ENCODE measurements at regions not wholly inside any gene's neighbourhood (a gene's known extent, or its start where the extent isn't known, plus 50 kb on each side); places are given as distances from the start of the nearest gene placed in this dataset.

DNA sequence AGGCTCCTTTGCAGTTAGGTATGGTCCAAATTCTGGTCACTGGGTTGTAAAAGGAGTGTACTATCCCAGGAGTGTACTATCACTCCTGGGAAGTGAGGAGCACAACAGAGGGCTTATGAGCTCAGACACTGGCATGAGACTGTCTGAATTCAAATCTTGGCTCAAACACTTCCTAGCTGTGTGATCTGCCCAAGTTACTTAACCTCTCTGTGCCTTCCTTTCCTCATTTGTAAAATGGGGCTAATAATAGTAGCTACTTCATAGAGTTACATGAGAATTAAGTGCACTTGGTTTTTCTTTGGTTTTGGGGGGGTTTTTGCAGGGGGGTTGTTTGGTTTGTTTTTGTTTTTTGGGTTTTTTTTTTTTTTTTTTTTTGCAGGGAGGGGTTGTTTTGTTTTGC is 152.0 kb downstream of the BCOR start:
- Histone ChIP-seq H3K4me3 (no peak overlapping the region), H3K4me1 (no peaks in the 10 kb centered on the region), H3K27me3 (ENCODE audit: low read depth) (no peaks in the 10 kb centered on the region), H3K36me3 (no peaks in the 10 kb centered on the region), H3K9me3 (no peaks in the 10 kb centered on the region), H3K27ac (no peak overlapping the region)
- ATAC-seq (no peak), DNase-seq (no peak)
- intact Hi-C loops (cut with DNase I): no loop called here
- TF ChIP-seq CTCF (IDR thresholded peaks at IDR 0.05): no peak

- no peak overlapping the region for H3K27ac ChIP-seq
- intact Hi-C loops (cut with DNase I): no loop called here
- no peaks in the 10 kb centered on the region for H3K36me3 ChIP-seq
- ATAC-seq (no peak), DNase-seq (no peak)
- no peaks in the 10 kb centered on the region for H3K9me3 ChIP-seq
- H3K4me1 ChIP-seq: no peaks in the 10 kb centered on the region
- no peaks in the 10 kb centered on the region for H3K27me3 ChIP-seq (ENCODE audit: low read depth)
- TF ChIP-seq CTCF (IDR thresholded peaks at IDR 0.05): no peak
- H3K4me3 ChIP-seq: no peak overlapping the region
Measured at GRCh38 chrX:39946822-39947221, 150.9 kb downstream of the BCOR start.

- intact Hi-C loops (cut with DNase I): no loop called here
- no peaks in the 10 kb centered on the region for H3K9me3 ChIP-seq
- no peak overlapping the region for H3K27ac ChIP-seq
- H3K4me1 ChIP-seq: no peaks in the 10 kb centered on the region
- H3K36me3 ChIP-seq: no peaks in the 10 kb centered on the region
- ATAC-seq: no peak
- DNase-seq: no peak
- H3K4me3 ChIP-seq: no peak overlapping the region
- H3K27me3 ChIP-seq (ENCODE audit: low read depth): no peaks in the 10 kb centered on the region
- TF ChIP-seq CTCF (IDR thresholded peaks at IDR 0.05): no peak
Measured at GRCh38 chrX:39948582-39948981, 149.2 kb downstream of the BCOR start.

DNA sequence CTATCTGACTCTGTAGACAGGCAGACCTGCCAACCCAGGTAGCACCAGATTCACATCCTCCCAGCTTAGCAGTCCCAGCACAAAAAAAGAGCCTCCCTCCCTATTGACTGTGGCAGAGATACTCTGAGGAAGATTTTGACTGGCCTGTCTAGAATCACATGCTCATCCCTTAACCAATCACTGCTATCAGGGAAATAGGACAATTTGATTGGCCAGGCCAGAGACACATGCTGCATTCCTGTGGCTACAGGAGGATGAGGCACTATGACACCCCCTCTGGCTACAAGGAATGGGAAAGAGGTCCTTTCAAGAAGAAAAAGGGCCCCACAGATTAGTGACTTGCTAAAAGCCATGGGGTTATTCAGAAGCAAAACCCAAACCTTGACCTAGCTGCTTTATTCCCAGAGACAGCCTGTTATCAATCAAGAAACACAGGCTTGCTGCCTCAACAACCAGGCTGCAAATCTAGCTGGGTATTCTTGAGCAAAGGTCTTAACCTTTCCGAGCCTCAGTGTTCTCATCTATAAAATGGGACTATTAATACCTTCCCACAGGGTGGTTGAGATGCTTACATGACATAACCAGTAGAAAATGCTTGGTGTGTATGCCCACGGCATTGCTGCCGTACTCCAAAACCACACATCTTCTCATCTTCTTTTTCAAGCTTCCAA is 147.6 kb downstream of the BCOR start:
- no peak for TF ChIP-seq CTCF (IDR thresholded peaks at IDR 0.05)
- DNase-seq: no peak
- Histone ChIP-seq H3K27me3 (ENCODE audit: low read depth) (no peaks in the 10 kb centered on the region), H3K27ac (no peak overlapping the region), H3K36me3 (no peaks in the 10 kb centered on the region), H3K4me1 (no peaks in the 10 kb centered on the region), H3K9me3 (no peaks in the 10 kb centered on the region), H3K4me3 (no peak overlapping the region)
- no peak for ATAC-seq
- intact Hi-C loops (cut with DNase I): no loop called here

DNA sequence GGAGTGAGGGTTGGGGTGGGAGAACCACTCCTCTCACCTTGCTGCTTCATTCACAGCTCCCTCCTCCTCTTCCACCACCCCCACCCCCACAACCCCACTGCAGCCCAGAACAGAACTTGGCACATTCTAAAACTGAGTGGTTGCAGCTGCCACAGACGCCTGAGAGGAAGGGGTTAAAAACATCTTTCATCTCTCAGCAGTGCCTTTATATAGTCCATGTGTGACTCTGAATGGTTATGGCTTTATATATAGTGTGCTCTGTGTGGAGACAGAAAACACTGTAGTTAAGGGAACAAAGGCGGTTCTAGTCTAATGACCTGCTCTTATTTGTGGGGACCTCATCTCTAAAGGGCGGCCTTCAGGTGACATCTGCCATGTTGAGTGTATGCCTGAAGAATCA is 144.8 kb downstream of the BCOR start:
- Histone ChIP-seq H3K27ac (no peak overlapping the region), H3K4me1 (no peaks in the 10 kb centered on the region), H3K36me3 (no peaks in the 10 kb centered on the region), H3K9me3 (no peaks in the 10 kb centered on the region), H3K4me3 (no peak overlapping the region), H3K27me3 (ENCODE audit: low read depth) (no peaks in the 10 kb centered on the region)
- TF ChIP-seq CTCF (IDR thresholded peaks at IDR 0.05): no peak
- DNase-seq (no peak), ATAC-seq (no peak)
- intact Hi-C loops (cut with DNase I): no loop called here

All from lower lobe of right lung (tissue), 2 donors.